GM19463 (cell line): ENCODE measurements at regions not wholly inside any gene's neighbourhood (a gene's known extent, or its start where the extent isn't known, plus 50 kb on each side); places are given as distances from the start of the nearest gene placed in this dataset.
"Not testable (repeated sequence)": the region's sequence is repeated elsewhere in the genome, so short reads cannot be mapped to it uniquely, and the experiment has no call there.

Experiments used
- ATAC-seq: cut with Tn5 transposase; IDR thresholded peaks from one replicate; pipeline ENCODE4 v1.9.1; 2021; ENCODE audit warnings: mild to moderate bottlenecking, moderate library complexity; ENCODE audit not compliant: unreplicated experiment

DNA sequence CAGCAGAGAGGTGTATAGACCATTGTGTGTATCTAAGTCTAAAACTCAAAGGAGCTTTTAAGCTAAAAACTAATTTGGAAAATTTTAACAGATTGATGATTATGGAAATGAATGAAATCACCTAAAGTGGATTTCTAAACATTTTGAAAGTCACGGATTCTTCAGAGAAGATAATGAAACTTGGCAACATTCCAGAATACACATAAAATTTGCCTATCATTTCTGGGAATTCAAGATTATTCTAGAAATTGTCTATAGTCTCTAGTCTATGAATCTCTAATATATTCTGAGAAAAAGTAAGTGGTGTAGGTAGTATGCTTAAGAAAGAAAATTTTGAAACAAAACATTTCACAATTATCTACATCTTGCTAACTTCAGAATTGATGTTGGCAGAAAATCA is 1117.9 kb upstream of the CNTN5 start:
- ATAC-seq, result no peak

DNA sequence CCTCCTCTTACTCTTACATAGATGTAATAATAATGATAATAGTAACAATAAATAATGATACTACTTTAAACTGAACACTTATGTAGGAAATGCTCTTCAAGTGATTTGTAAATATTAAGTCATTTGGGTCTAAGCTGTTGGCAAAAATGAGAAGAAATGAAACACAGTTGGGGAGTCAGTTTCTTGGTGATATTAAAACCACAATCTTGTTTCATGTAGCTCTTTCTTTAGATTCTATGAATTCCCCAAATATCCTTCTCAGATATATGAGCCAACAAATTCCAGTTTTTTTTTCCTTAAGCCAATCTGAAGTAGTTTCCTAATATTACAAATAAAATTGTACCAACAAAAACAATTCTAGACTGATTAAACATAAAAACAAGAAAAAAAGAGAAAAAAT is 1115.6 kb upstream of the CNTN5 start:
- no peak for ATAC-seq

DNA sequence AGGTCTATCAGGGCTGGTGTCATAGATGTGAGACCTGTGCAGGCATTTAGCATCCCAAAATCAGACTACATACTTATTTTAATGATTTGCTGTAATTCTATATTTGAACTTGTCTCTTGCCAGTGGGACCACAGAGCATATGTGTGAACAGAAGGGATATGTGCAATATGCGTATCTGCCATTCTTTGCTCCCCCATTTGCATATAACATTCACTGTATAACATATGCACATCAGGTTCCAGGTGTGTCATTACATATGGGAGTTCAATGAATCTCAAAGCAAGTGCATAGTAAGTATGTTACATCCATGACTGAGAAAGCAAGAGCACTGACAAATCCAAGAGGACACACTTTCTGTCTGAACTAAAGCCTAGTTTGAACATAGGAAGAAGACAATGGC is 1115.1 kb upstream of the CNTN5 start:
- ATAC-seq, result no peak

DNA sequence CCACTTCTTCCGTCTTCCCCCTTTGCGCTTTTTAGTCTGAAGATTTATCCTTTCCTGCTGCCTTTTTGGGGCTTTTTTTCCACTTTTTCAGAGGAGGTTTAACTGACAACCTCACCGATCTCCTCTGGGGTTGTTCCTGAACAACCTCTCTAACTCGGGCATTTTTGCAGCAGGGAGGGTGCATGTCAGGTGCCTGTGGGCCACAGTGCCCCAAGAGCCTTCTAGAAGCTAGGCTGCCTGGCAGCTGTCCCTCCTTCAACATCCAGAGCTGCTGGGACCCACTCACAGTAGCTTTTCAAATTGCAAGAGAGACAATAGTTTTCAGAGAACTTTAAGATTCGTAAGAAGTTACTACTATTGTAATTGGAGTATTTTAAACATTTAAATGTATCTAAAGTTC is 1112.4 kb upstream of the CNTN5 start:
- no peak for ATAC-seq

DNA sequence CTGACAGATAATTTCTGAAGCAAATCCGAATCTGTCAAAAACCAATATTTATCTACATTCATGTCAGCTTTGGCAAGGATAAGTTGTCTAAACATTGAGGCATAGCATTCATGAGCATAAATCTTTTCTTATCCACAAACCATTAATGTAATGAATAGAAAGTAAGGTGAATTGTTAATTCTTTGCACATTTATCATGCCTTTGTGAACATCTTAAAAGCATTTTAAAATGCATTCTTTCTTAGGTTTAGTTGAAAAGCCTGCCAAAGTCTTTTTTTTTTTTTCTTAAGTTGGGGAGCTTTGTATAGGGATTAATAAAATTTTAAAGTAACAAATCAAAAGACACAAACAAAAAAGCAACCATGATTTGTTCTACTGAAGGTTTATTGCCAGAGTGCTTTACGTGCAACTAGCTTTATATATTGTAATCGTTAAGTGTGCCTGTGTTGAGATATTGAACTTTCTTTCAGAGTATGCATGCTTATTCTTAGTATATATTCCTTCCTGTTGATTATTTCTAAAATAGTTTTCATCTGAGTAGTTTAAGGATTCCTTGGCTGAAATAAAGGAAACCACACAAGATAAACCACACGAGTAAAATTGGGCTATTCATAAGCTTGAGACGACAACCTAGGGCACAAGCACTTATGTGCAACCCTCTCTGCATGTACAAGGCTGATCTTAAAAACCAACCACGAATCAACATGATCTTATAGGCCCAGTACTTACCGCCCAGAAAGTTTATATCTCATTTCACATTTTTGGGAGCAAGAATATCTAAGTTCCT is 1110.9 kb upstream of the CNTN5 start:
- ATAC-seq, result no peak

DNA sequence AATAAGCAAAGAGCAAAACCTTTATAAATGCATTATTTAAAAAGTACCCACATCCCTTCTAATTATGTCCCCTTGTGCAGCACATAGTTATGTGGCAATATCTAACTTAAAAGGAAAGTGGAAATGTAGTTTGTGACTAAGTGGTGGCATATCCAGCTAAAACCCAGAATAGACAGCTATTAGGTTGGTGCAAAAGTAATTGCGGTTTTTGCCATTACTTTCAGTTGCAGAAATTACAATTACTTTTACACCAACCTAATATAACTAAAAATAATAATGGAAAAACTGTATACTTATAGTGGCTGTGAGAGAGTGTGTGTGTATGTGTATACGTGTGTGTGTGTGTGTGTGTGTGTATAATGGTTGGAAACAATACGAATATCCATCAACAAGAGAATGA is 1108.1 kb upstream of the CNTN5 start:
- ATAC-seq, result no peak

DNA sequence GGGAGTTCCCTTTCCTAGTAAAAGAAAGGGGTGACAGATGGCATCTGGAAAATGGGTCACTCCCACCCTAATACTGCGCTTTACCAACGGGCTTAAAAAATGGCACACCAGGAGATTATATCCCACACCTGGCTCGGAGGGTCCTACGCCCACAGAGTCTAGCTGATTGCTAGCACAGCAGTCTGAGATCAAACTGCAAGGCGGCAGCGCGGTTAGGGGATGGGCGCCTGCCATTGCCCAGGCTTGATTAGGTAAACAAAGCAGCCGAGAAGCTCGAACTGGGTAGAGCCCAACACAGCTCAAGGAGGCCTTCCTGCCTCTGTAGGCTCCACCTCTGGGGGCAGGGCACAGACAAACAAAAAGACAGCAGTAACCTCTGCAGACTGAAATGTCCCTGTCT is 1097.8 kb upstream of the CNTN5 start:
- not testable (repeated sequence) for ATAC-seq

DNA sequence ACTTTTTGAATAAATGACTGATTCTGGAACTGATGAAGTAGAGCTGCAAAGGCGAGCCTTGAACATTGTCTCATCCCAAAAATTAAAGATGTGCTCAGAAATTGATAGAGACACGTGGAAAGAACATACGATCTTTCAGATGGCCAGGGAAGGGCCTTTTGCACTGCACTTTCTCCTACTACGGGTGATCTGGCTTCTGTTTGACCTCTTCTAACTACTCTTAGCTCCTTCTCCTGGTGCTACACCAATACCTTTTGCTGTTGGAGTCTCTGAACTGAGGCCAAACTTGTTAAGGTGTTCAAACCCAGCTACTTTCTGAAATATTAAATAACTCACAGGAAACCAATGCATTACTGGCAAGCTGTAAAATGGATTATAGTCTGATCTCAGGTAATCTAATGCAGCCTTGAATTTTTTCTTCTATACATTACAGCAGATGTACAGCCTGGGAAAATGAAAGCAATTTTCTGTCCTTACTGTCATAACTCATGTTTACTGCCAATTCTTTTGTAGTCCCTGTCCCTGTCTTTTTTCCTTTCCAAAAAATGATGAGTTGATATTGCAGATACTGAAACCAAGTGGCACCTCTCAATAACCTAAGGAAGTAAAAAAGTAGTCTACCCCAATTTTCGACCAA is 1086.1 kb upstream of the CNTN5 start:
- no peak for ATAC-seq

DNA sequence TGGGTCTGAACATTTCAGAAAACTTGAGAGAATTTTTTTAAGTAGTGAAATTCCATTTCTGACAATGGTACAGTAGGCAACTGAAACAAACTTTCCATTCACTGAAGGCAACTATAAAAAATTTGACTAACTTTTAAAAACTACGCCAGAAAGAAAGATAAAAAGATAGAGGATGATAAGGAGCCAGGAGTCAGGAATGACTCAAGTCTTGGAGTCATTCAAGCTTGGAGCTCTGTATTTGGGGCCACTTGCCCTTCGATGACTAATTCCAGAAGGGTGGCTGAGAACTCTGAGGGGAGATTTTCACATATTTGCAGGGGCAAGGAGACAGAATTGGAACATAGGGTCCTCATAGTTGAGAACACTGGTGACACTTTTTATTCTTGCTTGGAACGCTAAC is 1083.2 kb upstream of the CNTN5 start:
- no peak for ATAC-seq

DNA sequence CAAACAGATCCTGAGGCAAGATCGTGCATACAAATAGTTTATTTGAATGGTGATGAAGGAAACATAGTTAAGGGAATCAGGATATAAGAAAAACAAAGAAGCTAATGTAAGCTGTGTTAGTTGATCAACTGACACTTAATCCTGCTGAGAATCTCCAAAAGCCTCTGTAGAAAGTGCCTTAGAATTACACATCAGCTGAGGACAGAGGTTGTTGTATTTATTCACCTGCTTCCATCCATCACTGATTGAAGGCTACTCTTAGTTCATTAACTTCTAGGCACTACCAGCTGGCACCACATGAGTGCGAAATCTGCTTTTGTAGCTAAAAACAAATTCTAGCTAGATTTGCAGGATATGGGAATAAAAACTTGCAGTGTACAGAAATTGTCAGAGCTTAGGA is 1082.0 kb upstream of the CNTN5 start:
- ATAC-seq, result no peak

DNA sequence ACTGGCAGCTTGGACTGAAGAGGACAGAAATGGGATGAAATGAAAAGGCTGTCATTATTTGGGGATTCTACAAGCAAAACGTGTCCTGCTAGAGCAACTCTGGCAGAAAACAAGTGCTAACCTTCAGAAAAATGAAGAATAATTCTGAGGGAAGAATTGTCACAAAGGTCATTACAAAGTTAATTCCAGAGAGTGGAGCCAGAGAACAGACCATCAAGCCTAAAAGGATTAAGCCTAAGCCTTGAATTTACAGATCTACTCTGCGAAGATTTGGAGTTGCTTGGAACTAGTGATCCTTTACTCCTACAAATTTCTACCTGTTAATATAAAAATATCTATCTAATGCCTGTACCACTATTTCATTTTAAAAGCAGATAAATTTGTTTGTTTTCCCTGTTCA is 1077.3 kb upstream of the CNTN5 start:
- no peak for ATAC-seq

DNA sequence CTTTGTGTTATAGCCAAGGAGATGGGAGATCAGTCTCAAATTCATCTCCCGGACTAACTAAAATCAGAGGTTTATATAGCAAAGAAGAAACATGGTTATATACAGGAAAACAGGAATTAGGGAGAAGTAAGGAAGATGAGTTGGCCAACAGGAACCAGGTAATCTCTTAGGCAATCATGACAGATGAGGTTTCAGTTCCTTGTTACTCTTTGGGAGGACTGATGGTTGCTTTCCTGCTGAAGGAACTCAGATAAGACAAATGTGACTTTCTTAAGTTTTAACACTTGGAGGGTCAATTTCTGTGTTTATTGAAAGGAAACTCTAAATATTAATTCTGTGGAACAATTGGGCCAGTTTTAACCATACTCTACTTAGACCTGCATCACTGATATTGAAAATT is 1072.0 kb upstream of the CNTN5 start:
- ATAC-seq, result no peak

DNA sequence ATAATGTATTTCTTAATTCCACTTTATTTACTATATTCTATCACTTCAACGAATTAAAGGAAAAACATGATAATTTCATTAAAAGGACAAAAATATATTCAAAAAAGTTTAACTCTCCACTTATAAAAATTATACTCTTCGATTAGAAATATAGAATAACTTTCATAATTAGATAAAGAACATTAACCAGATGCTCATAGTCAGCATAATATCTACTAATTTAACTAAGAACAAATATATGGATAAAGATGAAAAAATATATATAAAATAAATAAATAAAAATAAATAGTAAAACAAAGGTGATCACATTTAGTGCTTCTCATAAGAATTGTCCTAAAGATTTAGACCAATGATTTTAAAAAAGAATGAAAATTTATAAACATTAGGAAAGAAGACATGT is 1065.2 kb upstream of the CNTN5 start:
- no peak for ATAC-seq

DNA sequence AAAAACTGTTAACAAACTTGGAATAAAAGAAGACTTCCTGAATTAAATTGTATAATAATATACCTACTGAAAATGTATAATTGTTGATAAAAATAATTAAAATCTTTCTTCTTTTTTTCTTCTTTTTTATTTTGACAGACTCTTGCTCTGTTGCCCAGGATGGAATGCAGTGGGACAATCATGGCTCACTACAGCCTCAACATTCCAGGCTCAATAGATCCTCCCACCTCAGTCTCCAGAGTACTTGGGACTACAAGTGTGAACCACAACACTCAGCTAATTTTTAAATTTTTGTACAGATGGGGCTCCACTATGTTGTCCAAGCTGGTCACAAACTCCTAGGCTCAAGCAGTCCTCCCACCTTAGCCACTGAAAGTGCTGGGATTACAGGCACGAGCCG is 1063.8 kb upstream of the CNTN5 start:
- no peak for ATAC-seq

DNA sequence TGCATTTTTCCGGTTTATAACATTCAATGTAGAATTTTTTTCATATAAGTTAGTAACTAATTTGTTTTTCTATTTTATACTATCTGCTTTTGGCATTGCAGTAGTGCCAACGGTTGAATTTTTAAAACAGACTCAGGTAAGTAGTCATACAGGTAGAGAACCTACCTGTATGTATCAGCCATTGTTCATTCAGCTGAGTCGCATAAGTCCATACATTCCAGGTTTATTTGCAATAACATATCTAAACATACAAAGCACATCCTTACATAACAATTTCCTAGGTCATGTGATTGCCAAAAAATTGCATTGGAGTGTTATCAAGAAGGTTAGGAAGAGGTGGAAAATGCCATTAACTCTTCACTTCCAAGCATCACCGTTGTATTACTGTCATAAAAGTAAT is 1059.3 kb upstream of the CNTN5 start:
- ATAC-seq, result no peak

DNA sequence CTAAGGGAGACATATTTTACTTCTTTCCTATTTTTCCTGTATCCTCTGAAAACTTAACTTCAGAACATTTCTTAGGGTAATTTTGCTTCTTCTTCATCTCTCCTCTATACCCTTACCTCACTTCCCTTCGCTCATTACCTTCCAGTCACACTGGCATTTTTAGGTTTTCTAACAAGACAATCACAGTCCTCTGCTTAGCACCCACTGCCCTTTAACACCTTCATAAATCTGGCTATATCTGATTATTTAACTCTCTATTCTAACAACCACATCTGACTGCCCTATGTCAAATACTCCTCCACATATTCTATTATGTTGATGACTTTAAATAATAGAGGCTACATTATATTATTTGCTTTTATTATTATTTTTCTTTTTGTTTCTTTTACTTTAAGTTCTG is 1058.0 kb upstream of the CNTN5 start:
- ATAC-seq, result no peak

DNA sequence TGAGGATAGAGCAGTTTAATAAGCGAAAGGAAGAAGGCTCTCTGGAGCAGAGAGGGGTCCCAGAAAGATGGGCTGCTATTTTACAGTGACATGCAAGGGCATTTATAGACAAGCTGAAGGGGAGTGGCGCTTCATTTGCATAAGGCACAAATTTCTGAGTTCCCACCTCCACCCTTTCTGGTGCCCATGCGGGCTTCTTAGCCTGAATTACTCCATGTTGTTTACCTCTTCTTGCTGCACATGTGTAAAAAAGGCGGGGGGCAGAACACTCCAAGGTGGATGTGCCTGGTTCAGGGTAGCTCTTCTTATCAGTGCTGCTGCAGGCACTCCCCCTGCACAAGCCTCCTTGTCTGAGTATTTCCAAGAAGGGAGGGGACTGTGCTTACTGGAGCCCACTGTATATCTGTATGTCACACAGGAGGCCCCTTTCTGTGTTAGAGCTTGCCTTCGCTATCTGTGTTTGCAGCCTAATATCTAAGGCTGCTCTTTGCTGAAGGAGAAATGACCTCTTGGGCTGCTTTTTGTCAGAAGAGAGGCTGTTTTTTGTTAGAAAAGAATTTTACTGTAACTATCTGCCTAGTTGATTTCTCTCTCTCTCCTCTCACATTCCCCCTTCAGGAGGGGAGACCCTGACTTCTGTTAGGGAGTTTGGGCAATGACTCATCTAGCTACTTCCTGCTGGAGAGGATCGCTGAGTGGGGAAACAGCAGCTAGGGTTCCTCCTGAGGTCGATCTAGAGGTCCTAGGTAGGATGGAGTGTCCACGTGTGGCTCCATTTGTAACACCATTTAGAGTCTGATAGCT is 1057.0 kb upstream of the CNTN5 start:
- ATAC-seq, result no peak

DNA sequence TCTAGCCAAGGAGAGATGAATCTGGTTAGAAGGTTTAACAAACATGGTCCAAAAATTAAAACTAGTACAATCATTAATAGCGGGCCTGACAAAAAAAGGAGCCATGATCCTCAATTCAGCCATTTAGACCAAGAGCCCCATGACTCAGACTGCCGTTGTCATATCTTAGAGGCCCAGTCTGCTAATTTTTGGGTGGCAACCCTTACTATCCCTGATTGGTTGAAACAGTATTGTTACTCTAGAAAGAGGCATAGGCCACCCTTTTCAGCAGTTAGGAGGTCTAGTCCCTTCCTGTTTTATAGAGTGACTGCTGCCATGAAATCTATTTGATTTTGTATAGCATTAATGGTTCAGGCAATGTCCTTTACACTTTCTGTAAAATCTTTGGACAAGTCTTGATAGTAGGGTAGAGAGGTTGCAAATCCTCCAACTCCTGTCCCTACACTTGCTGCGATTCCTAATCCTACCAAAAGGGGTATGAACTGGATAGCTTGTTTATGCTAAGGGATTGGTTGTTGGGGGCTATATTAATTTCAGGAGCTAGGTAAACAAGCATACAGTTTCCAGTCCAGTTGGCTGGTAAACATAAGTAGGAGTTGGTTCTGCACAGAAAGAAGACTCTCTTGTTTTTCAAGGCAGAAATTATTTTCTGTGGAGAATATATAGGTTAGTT is 1056.3 kb upstream of the CNTN5 start:
- no peak for ATAC-seq

DNA sequence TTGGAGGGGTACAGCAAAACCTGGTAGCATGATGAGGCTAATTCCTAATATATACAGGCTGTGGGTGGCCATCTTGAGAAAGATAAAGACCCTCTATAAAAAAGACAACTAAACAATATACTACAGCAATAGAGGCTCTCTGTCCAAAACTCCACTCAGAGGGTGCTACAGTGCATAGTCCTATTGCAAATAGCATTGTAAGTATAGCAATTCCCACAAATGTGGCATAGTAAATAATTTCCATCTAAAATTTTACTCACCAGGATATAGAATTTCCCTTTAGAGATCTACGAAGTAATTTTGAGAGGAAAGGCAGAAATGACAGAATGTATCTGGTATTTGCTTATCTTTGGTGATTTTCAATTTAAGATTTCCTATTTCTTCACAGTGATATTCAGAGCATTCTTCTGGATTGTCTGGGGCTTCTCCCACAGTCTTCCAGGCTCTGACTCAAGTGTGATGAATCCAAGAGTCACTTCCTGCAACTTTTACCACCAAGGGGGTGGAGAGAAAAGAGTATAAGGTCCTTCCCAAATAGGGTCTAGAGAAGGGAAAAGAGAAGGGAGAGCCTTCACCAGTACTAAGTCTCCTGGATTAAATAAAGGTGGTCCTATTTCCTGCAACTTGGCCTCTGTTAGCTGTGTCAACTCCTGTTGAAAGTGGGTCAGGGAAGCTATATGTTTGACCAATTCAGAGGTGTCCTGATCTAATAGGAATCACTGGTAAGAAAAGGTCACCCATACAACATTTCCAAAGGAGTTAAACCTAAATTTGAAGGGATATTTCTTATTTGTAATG is 1054.7 kb upstream of the CNTN5 start:
- no peak for ATAC-seq

DNA sequence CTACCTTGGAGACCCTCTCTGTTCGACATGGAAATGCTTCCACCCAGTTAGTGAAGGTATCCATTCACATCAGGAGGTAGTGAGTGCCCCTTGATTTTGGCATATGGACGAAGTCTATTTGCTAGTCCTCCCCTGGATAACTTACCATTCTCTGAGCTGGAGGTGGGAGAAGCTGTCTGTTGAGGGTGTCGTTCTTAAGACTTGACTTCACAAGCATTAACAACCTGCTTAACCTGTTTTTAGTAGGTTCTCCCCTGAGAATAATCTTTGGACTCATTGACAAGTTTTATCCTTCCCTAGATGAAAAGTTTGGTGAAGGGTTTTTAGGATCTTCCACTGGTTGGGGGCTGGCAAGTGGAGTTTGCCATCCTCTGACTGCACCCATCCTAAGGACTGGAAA is 1053.8 kb upstream of the CNTN5 start:
- no peak for ATAC-seq

DNA sequence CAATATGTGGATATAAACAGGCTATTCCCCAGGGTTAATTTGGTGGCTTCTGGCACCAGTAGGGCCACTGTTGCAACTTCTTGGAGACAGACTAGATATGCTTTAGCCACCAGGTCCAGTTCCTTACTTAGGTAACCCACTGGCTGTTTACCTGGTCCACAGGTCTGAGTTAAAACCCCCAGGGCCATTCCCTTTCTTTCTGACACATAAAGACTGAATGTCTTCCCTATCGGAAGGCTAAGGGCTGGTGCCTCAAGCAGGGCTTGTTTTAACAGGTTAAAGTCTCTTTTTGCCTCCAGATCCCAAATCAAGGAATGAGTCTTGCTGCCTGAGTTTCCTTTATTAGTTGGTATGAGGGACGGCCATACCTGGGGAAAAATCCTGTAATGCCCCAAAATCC is 1052.7 kb upstream of the CNTN5 start:
- no peak for ATAC-seq
